ENCODE measurements at regions not wholly inside any gene's neighbourhood (a gene's known extent, or its start where the extent isn't known, plus 50 kb on each side); places are given as distances from the start of the nearest gene placed in this dataset.
A peak's percentile ranks its signal among the peaks of the same experiment; 100 is the strongest.

DNA sequence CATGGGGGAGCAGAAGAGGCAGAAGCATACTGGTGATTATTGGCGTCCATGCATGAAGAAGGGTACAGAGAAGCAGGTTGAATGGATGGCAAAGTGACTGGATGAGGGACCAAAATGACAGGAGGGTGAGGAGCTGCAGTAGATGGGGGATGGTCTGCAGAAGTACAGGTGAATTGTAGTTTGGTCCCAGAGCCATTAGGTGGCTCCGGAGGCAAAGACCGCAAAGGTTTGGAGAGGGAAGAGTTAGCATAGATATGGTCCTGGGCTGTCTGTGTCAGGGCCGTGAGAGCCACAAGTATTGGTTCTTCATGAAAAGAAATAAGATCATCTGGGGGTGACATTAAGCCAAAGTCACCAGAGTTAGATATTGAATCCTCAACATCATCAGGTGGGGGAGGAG, 59.0 kb upstream of the ZNF726 start:
- Mint-ChIP-seq H3K9me3 (peaks cover 56% of the 10 kb centered on the region), H3K4me1 (no peaks in the 10 kb centered on the region), H3K27ac (no peak overlapping the region), H3K27me3 (ENCODE audit: low read depth) (no peaks in the 10 kb centered on the region), H3K4me3 (no peak overlapping the region), H3K36me3 (ENCODE audit: low read depth) (peaks cover 4% of the 10 kb centered on the region)
- TF ChIP-seq, protein P1, sequence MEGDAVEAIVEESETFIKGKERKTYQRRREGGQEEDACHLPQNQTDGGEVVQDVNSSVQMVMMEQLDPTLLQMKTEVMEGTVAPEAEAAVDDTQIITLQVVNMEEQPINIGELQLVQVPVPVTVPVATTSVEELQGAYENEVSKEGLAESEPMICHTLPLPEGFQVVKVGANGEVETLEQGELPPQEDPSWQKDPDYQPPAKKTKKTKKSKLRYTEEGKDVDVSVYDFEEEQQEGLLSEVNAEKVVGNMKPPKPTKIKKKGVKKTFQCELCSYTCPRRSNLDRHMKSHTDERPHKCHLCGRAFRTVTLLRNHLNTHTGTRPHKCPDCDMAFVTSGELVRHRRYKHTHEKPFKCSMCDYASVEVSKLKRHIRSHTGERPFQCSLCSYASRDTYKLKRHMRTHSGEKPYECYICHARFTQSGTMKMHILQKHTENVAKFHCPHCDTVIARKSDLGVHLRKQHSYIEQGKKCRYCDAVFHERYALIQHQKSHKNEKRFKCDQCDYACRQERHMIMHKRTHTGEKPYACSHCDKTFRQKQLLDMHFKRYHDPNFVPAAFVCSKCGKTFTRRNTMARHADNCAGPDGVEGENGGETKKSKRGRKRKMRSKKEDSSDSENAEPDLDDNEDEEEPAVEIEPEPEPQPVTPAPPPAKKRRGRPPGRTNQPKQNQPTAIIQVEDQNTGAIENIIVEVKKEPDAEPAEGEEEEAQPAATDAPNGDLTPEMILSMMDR (IDR thresholded peaks at IDR 0.05; ENCODE audit: unreplicated experiment in 3 of 3) = no peak

DNA sequence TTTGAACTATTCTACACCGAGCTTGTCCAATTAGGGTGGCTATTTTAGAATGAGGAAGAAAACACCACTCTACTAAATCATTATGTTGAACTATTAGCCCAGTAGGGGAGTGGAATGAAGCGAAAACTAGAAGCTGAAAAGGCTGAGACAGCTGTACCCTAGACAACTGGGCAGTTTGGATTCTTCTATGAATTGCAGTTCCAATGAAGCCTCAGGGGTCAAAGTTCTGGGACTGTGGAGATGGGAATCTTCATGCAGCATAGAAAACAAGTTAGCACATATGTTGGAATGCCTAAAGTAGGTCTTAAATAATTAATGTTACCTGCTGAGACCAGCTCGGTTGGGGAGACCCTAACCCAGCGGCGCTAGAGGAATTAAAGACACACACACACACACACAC, 62.7 kb upstream of the ZNF726 start:
- Mint-ChIP-seq H3K9me3 (peaks cover 75% of the 10 kb centered on the region), H3K36me3 (ENCODE audit: low read depth) (peaks cover 7% of the 10 kb centered on the region), H3K4me3 (no peak overlapping the region), H3K27ac (no peak overlapping the region), H3K27me3 (ENCODE audit: low read depth) (no peaks in the 10 kb centered on the region), H3K4me1 (no peaks in the 10 kb centered on the region)
- TF ChIP-seq, protein P1 (IDR thresholded peaks at IDR 0.05; ENCODE audit: unreplicated experiment in 3 of 3) = no peak

- no peaks in the 10 kb centered on the region for H3K27me3 Mint-ChIP-seq (ENCODE audit: low read depth)
- H3K36me3 Mint-ChIP-seq (ENCODE audit: low read depth) = peaks cover 58% of the 10 kb centered on the region
- no peak overlapping the region for H3K4me3 Mint-ChIP-seq
- TF ChIP-seq, protein P1 (IDR thresholded peaks at IDR 0.05; ENCODE audit: unreplicated experiment in 3 of 3) = no peak
- H3K27ac Mint-ChIP-seq = no peak overlapping the region
- peaks cover 57% of the 10 kb centered on the region for H3K9me3 Mint-ChIP-seq
- no peaks in the 10 kb centered on the region for H3K4me1 Mint-ChIP-seq
These were observed 74.1 kb upstream of the ZNF681 start for GRCh38 chr19:23832717-23833327.

DNA sequence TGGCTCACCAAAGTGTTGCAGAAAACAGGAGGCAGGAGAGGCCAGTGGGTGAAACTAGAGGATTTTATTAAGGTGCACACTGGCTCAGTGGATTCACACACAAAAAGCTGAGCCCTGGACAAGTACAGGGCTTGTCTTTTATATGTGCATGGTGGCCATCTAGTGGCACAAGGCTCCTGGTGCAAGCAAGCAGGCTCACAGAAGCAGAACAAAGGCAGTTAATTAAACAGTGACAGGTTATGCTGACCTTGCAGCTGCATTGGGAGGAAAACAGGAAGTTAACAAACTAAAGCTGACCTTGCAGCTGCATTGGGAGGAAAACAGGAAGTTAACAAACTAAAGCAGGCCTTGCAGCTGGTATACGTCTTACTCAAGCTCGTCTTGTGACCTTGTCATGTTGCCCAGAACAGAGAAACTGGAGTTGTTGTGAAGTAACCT, 65.3 kb upstream of the ZNF681 start:
- peaks cover 56% of the 10 kb centered on the region for H3K9me3 Mint-ChIP-seq
- no peak overlapping the region for H3K4me3 Mint-ChIP-seq
- no peaks in the 10 kb centered on the region for H3K27me3 Mint-ChIP-seq (ENCODE audit: low read depth)
- TF ChIP-seq, protein P1 (IDR thresholded peaks at IDR 0.05; ENCODE audit: unreplicated experiment in 3 of 3) = no peak
- H3K36me3 Mint-ChIP-seq (ENCODE audit: low read depth) = peaks cover 69% of the 10 kb centered on the region
- no peaks in the 10 kb centered on the region for H3K4me1 Mint-ChIP-seq
- H3K27ac Mint-ChIP-seq = no peak overlapping the region

DNA sequence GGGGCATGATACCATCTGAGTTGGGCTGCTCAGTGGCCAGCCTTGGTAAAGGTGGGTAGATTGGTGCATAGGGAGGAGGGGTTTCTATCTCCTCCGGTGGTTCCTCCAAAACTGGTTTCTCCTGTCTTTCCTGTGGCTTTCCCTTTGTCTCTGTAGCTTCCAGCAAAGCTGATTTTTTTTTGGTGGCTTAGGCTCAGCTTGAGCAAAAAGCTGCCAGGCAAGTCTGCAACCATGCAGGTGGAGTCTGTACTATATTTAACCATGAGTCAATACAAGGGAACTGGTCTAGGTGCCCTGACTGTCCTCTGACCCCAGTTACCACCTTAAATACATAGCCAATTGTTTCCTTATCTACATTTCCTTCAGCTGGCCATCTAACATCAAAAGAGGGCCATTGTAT, 64.0 kb upstream of the ZNF681 start:
- Mint-ChIP-seq H3K36me3 (ENCODE audit: low read depth) (peaks cover 71% of the 10 kb centered on the region), H3K9me3 (peaks cover 60% of the 10 kb centered on the region), H3K4me1 (no peaks in the 10 kb centered on the region), H3K27ac (no peak overlapping the region), H3K4me3 (no peak overlapping the region), H3K27me3 (ENCODE audit: low read depth) (no peaks in the 10 kb centered on the region)
- TF ChIP-seq, protein P1 (IDR thresholded peaks at IDR 0.05; ENCODE audit: unreplicated experiment in 3 of 3) = no peak

- Mint-ChIP-seq H3K4me3 (no peak overlapping the region), H3K27ac (peak overlapping the region in 1 of 3 experiments; percentile 51), H3K27me3 (ENCODE audit: low read depth) (no peaks in the 10 kb centered on the region), H3K9me3 (peaks cover 45% of the 10 kb centered on the region), H3K36me3 (ENCODE audit: low read depth) (peaks cover 70% of the 10 kb centered on the region), H3K4me1 (no peaks in the 10 kb centered on the region)
- TF ChIP-seq, protein P1 (IDR thresholded peaks at IDR 0.05; ENCODE audit: unreplicated experiment in 3 of 3) = no peak
These were observed 58.8 kb upstream of the ZNF681 start for GRCh38 chr19:23817519-23817918.
